Dedifferentiated amniotic fluid mesenchymal stem cell (primary cell): ENCODE measurements at regions not wholly inside any gene's neighbourhood (a gene's known extent, or its start where the extent isn't known, plus 50 kb on each side); places are given as distances from the start of the nearest gene placed in this dataset.
"Not testable (repeated sequence)": the region's sequence is repeated elsewhere in the genome, so short reads cannot be mapped to it uniquely, and the experiment has no call there.

Source experiments
- DNase-seq: peaks from one replicate; pipeline ENCODE4 v3.0.0-alpha.2; 2016; ENCODE audit errors: extremely low spot score

- not testable (repeated sequence) for DNase-seq
Measured at GRCh38 chr17:62197156-62197555, 132.1 kb upstream of the MED13 start.

GRCh38 chr17:62196587-62196986 is 131.5 kb upstream of the MED13 start:
- not testable (repeated sequence) for DNase-seq

- DNase-seq = no peak
Measured at GRCh38 chr17:62194401-62194800, 129.3 kb upstream of the MED13 start.

GRCh38 chr17:62193249-62193648 is 128.2 kb upstream of the MED13 start:
- no peak for DNase-seq

- DNase-seq = no peak
Measured at GRCh38 chr17:62191390-62192361, 126.6 kb upstream of the MED13 start.

- no peak for DNase-seq
Measured at GRCh38 chr17:62189377-62189776, 124.3 kb upstream of the MED13 start.

GRCh38 chr17:62188713-62189112 is 123.6 kb upstream of the MED13 start:
- DNase-seq = no peak

- DNase-seq = no peak
Measured at GRCh38 chr17:62187681-62188080, 122.6 kb upstream of the MED13 start.

GRCh38 chr17:62186841-62187240 is 121.8 kb upstream of the MED13 start:
- no peak for DNase-seq

GRCh38 chr17:62180772-62181171 is 115.7 kb upstream of the MED13 start:
- no peak for DNase-seq

- DNase-seq = peak; percentile 34
Measured at GRCh38 chr17:62179525-62180161, 114.6 kb upstream of the MED13 start.

GRCh38 chr17:62178579-62178978 is 113.5 kb upstream of the MED13 start:
- DNase-seq = no peak

GRCh38 chr17:62172492-62173291 is 107.6 kb upstream of the MED13 start:
- no peak for DNase-seq

- no peak for DNase-seq
Measured at GRCh38 chr17:62167076-62167475, 102.0 kb upstream of the MED13 start.

- no peak for DNase-seq
Measured at GRCh38 chr17:62164747-62165722, 100.0 kb upstream of the MED13 start.

GRCh38 chr17:62163847-62164246 is 98.8 kb upstream of the MED13 start:
- DNase-seq = no peak

- no peak for DNase-seq
Measured at GRCh38 chr17:62162898-62163297, 97.8 kb upstream of the MED13 start.

- DNase-seq = no peak
Measured at GRCh38 chr17:62161405-62162148, 96.5 kb upstream of the MED13 start.

- no peak for DNase-seq
Measured at GRCh38 chr17:62160816-62161215, 95.7 kb upstream of the MED13 start.

GRCh38 chr17:62159994-62160393 is 94.9 kb upstream of the MED13 start:
- DNase-seq = no peak
